DOHH2 (cell line): ENCODE measurements at regions not wholly inside any gene's neighbourhood (a gene's known extent, or its start where the extent isn't known, plus 50 kb on each side); places are given as distances from the start of the nearest gene placed in this dataset.

Experiments
- EZH2phosphoT487 ChIP-seq: fragments of 200-600 bp; sonication (generic); IDR thresholded peaks from 2 replicates; pipeline ENCODE4 v1.6.1; 2017; ENCODE audit warnings: borderline replicate concordance, mild to moderate bottlenecking, antibody characterized with exemption, low read length, moderate library complexity, mixed read lengths
- TF ChIP-seq, protein P1 (sequence below): fragments of 200-600 bp; sonication (generic); IDR thresholded peaks from one replicate; pipeline ENCODE4 v1.5.1; 2014; ENCODE audit warnings: antibody characterized with exemption, mild to moderate bottlenecking, low read depth, low read length; ENCODE audit not compliant: poor library complexity, severe bottlenecking

DNA sequence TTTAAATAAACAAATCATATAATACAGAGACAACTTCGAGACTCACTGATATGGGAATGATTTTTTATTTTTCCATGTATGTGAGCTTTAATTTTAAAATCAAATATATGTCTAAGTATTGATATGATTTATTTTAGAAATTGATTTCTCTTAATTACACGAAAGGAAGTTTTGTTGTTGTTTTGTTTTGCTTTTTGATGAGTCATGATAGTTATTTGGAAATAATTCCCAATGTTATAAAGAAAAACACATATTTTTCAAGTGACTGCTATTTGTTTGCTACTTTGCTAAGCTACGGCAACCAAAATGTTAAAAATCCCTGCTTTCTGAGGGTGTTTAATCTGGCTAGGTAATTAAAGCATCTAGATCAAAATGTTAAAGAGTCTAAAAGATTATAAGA, 2139.4 kb upstream of the TENM3 start:
- TF ChIP-seq, protein P1, sequence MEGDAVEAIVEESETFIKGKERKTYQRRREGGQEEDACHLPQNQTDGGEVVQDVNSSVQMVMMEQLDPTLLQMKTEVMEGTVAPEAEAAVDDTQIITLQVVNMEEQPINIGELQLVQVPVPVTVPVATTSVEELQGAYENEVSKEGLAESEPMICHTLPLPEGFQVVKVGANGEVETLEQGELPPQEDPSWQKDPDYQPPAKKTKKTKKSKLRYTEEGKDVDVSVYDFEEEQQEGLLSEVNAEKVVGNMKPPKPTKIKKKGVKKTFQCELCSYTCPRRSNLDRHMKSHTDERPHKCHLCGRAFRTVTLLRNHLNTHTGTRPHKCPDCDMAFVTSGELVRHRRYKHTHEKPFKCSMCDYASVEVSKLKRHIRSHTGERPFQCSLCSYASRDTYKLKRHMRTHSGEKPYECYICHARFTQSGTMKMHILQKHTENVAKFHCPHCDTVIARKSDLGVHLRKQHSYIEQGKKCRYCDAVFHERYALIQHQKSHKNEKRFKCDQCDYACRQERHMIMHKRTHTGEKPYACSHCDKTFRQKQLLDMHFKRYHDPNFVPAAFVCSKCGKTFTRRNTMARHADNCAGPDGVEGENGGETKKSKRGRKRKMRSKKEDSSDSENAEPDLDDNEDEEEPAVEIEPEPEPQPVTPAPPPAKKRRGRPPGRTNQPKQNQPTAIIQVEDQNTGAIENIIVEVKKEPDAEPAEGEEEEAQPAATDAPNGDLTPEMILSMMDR = no peak
- no peak for TF ChIP-seq EZH2phosphoT487
